ENCODE measurements at regions not wholly inside any gene's neighbourhood (a gene's known extent, or its start where the extent isn't known, plus 50 kb on each side); places are given as distances from the start of the nearest gene placed in this dataset.

DNA sequence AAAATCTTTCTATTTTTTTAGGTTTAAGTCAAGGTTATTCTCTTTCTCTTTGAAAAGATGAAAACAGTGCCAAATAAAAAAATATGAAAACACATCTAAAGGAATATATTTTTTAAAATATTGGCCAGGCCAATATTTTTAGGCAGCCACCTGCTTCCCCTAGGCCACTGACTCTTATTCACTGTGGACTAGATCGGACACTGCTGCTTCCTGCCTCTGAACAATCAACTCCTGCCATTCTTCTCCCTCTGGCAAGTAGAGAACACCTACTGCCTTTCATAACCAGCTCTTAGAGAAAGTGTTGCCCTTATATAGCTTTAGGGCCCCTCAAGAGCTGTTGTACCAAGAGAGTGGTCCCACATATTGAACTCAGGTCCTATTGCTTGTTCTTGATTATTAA is 529.2 kb downstream of the RAPGEF2 start:
- TF ChIP-seq CEBPB (IDR thresholded peaks at IDR 0.05; ENCODE audit: low read depth) (no peak), EZH2phosphoT487 (IDR thresholded peaks at IDR 0.05; ENCODE audit: borderline replicate concordance) (no peak), POLR2A (IDR thresholded peaks at IDR 0.05; ENCODE audit: borderline replicate concordance, extremely low read depth, insufficient read depth, insufficient read length) (no peak), EZH2 (IDR thresholded peaks at IDR 0.05) (no peak), POLR2AphosphoS5 (IDR thresholded peaks at IDR 0.05; ENCODE audit: low read depth, low read length) (no peak), SP1 (IDR thresholded peaks at IDR 0.05; ENCODE audit: low read depth) (no peak), SIN3A (IDR thresholded peaks at IDR 0.05; ENCODE audit: low read depth) (no peak), RAD21 (IDR thresholded peaks at IDR 0.05; ENCODE audit: low read depth) (no peak), EGR1 (IDR thresholded peaks at IDR 0.05; ENCODE audit: low read depth) (no peak), FOSL1 (IDR thresholded peaks at IDR 0.05; ENCODE audit: low read depth) (no peak), ZNF274 (IDR thresholded peaks at IDR 0.05; ENCODE audit: low read depth, low read length) (no peak), TCF7L2 (IDR thresholded peaks at IDR 0.05; ENCODE audit: borderline replicate concordance, extremely low read depth, insufficient read depth, insufficient read length) (no peak)
- TF ChIP-seq, protein P1, sequence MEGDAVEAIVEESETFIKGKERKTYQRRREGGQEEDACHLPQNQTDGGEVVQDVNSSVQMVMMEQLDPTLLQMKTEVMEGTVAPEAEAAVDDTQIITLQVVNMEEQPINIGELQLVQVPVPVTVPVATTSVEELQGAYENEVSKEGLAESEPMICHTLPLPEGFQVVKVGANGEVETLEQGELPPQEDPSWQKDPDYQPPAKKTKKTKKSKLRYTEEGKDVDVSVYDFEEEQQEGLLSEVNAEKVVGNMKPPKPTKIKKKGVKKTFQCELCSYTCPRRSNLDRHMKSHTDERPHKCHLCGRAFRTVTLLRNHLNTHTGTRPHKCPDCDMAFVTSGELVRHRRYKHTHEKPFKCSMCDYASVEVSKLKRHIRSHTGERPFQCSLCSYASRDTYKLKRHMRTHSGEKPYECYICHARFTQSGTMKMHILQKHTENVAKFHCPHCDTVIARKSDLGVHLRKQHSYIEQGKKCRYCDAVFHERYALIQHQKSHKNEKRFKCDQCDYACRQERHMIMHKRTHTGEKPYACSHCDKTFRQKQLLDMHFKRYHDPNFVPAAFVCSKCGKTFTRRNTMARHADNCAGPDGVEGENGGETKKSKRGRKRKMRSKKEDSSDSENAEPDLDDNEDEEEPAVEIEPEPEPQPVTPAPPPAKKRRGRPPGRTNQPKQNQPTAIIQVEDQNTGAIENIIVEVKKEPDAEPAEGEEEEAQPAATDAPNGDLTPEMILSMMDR (IDR thresholded peaks at IDR 0.05 in 2 of 3, conservative IDR thresholded peaks at IDR 0.05 in 1 of 3; ENCODE audit: borderline replicate concordance in 1 of 3, insufficient read depth in 1 of 3, low read depth in 2 of 3, low read length in 2 of 3), result no peak
- TF ChIP-seq, protein P2, sequence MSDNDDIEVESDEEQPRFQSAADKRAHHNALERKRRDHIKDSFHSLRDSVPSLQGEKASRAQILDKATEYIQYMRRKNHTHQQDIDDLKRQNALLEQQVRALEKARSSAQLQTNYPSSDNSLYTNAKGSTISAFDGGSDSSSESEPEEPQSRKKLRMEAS (IDR thresholded peaks at IDR 0.05), result no peak

Measured in HCT116 (cell line).